Activated naive CD8-positive, alpha-beta T cell treated with anti-CD3 and anti-CD28 coated beads for 36 hours (primary cell): ENCODE measurements at regions not wholly inside any gene's neighbourhood (a gene's known extent, or its start where the extent isn't known, plus 50 kb on each side); places are given as distances from the start of the nearest gene placed in this dataset.
"Not testable (repeated sequence)": the region's sequence is repeated elsewhere in the genome, so short reads cannot be mapped to it uniquely, and the experiment has no call there.

Experiments
- DNase-seq: peaks from one replicate; pipeline ENCODE4 v3.0.0; 2021
- H3K27ac Mint-ChIP-seq: one replicate; pipeline ENCODE4 v1.8.0; 2022; ENCODE audit warnings: mild to moderate bottlenecking, moderate library complexity, mixed read lengths
- H3K27me3 Mint-ChIP-seq: one replicate; pipeline ENCODE4 v1.8.0; 2022; ENCODE audit warnings: mild to moderate bottlenecking, mixed read lengths
- H3K36me3 Mint-ChIP-seq: one replicate; pipeline ENCODE4 v1.8.0; 2021; ENCODE audit warnings: mild to moderate bottlenecking, mixed read lengths
- H3K4me1 Mint-ChIP-seq: one replicate; pipeline ENCODE4 v1.8.0; 2021; ENCODE audit warnings: mixed read lengths
- H3K4me3 Mint-ChIP-seq: one replicate; pipeline ENCODE4 v1.8.0; 2022; ENCODE audit warnings: mild to moderate bottlenecking, moderate library complexity, mixed read lengths
- H3K9me3 Mint-ChIP-seq: one replicate; pipeline ENCODE4 v1.8.0; 2022; ENCODE audit warnings: mixed read lengths

DNA sequence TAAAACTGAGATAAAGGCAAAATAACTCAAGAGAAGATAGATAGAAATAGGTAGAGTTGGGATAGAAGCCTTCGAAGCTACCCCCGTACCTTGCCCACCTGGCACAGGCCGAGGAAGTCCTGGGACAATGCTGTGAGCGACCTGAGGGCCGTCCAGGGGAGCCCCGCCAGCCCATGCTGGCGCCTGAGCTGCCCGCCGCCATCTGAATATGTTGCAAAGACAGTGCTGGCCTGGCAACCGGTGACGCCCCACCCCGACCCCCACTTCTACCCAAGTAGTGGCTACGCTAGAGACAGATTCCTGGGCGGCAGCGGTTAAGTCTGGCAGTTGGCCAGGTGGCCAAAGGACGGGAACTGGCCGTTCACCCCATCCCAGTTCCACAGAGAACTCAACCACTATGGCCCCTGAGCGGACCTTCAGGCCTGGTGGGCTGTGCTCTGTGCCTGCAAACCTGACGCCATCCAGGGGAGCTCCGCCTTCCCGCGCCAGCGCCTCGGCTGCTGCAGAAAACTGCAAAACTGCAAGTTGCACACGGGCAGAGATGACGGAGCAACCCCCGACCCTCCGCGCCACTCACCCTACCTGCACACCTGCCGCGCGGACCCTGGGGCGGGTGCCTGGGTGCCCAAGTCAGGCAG lies 866.2 kb downstream of the SPATA31A1 start:
- not testable (repeated sequence) for H3K4me1 Mint-ChIP-seq, H3K4me3 Mint-ChIP-seq, H3K9me3 Mint-ChIP-seq, H3K27me3 Mint-ChIP-seq, H3K36me3 Mint-ChIP-seq, H3K27ac Mint-ChIP-seq, DNase-seq

DNA sequence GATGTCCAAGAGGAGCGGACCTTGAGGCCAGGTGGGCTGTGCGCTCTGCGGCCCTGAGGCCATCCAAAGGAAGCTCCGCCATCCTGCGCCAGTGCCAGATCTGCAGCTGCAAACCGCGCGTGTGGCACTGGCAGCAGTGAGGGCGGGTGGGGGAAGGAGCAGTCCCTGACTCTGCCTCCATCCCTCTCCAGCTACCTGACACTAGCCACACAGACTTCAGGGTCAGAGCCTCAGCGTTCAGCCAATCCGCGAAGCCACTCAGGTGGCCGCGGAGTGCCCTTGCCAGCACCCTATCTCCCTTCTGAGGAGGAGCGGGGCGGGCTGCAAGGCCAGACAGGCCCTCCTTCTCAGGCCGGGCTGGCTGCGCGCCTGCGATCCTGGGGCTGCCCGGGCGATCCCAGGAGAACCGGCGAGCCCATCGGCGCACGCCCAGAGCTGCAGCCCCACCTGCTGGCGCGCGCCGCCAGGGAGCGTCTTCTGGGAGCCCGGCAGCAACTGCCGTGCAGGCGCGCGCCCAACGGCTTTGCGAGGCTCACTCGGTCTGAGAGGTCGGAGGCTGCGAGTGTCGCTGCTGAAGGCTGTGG lies 867.2 kb downstream of the SPATA31A1 start:
- H3K4me3 Mint-ChIP-seq, result peak overlapping the region; percentile 50
- not testable (repeated sequence) for H3K27ac Mint-ChIP-seq, H3K4me1 Mint-ChIP-seq, H3K36me3 Mint-ChIP-seq, H3K9me3 Mint-ChIP-seq, H3K27me3 Mint-ChIP-seq
- peak; percentile 35 for DNase-seq

DNA sequence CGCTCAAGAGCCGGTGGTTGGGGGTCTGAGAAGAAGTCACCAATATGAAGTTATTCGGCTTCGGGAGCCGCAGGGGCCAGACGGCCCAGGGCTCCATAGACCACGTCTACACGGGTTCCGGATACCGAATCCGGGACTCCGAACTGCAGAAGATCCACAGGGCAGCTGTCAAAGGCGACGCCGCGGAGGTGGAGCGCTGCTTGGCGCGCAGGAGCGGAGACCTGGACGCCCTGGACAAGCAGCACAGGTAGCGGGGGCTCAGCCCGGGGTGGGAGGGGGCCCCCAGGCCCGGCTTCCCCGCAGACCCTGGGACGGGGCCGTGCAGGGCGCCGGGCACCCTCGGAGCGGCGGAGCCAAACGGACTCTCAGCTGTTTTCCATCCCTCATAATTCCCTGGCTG lies 867.9 kb downstream of the SPATA31A1 start:
- not testable (repeated sequence) for H3K4me3 Mint-ChIP-seq, H3K4me1 Mint-ChIP-seq, H3K27me3 Mint-ChIP-seq, H3K36me3 Mint-ChIP-seq, H3K27ac Mint-ChIP-seq, H3K9me3 Mint-ChIP-seq
- DNase-seq, result peak; percentile 1
